Testis (tissue), 2 donors: ENCODE measurements at regions not wholly inside any gene's neighbourhood (a gene's known extent, or its start where the extent isn't known, plus 50 kb on each side); places are given as distances from the start of the nearest gene placed in this dataset.

Experiments
- POLR2A ChIP-seq: fragments of 450-650 bp; IDR thresholded peaks from one replicate; pipeline ENCODE4 v1.6.1; 2017; ENCODE audit warnings: antibody characterized with exemption, mild to moderate bottlenecking, moderate library complexity
- TF ChIP-seq, protein P1 (sequence below), 3 experiments: fragments of 450-650 bp in 2 of 3; fragments of 200-600 bp in 1 of 3; sonication (generic) in 1 of 3; IDR thresholded peaks; one replicate each; pipeline ENCODE4 v1.5.1; 2016 to 2019; ENCODE audit warnings: antibody characterized with exemption in 3 of 3, mild to moderate bottlenecking in 2 of 3, moderate library complexity in 1 of 3

DNA sequence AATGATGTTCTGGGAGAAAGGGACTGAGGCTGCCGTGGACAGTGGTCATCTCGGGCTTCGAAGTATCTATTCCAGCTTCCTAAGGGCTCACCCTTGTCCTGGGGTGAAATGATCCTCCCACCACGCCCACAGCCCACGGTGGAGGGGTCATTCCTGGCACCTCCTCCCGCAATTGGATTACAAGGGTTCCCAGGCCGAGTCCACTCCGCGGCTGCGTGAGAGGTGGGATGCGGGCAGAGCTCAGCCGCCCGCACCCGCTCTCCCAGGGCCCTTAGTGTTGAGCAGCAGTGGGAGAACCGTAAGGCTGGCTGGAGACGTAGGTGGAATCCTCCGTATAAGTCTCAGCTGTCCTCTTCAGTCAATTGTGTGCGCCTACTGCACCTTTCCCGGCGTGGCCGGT lies 273.3 kb upstream of the ADAMTS16 start:
- TF ChIP-seq, protein P1, sequence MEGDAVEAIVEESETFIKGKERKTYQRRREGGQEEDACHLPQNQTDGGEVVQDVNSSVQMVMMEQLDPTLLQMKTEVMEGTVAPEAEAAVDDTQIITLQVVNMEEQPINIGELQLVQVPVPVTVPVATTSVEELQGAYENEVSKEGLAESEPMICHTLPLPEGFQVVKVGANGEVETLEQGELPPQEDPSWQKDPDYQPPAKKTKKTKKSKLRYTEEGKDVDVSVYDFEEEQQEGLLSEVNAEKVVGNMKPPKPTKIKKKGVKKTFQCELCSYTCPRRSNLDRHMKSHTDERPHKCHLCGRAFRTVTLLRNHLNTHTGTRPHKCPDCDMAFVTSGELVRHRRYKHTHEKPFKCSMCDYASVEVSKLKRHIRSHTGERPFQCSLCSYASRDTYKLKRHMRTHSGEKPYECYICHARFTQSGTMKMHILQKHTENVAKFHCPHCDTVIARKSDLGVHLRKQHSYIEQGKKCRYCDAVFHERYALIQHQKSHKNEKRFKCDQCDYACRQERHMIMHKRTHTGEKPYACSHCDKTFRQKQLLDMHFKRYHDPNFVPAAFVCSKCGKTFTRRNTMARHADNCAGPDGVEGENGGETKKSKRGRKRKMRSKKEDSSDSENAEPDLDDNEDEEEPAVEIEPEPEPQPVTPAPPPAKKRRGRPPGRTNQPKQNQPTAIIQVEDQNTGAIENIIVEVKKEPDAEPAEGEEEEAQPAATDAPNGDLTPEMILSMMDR (IDR thresholded peaks at IDR 0.05): no peak
- TF ChIP-seq POLR2A: no peak
